ENCODE measurements at regions not wholly inside any gene's neighbourhood (a gene's known extent, or its start where the extent isn't known, plus 50 kb on each side); places are given as distances from the start of the nearest gene placed in this dataset.

- TF ChIP-seq CTCF (IDR thresholded peaks at IDR 0.05) = no peak
- TF ChIP-seq REST (IDR thresholded peaks at IDR 0.05; ENCODE audit: insufficient read depth in 1 of 2, low read depth in 2 of 2, low read length in 1 of 2) = no peak
- no peak for TF ChIP-seq POLR2AphosphoS5 (IDR thresholded peaks at IDR 0.05; ENCODE audit: low read depth, low read length)
Measured at GRCh38 chr21:17949421-17949820, 130.3 kb upstream of the C21orf91 start.
